ENCODE measurements at regions not wholly inside any gene's neighbourhood (a gene's known extent, or its start where the extent isn't known, plus 50 kb on each side); places are given as distances from the start of the nearest gene placed in this dataset.

DNA sequence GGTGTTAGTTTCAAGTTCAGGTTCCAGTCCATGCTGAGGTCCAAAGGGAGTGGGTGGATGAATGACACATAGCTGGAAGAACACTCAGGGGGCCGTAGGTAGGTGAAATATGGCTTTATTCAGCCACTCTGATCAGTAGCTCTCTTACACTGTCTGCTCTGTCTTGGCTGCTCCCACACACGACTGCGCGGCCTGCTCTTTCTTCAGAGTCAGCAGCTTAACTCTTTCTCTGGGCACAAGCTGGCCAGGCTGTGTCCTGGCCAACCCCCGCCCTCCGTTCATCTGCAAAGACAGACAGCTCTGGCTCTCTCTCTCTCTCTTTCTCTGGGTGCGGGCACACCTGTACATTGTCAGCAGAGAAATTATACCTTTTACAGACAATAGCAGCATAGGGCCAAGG is 317.4 kb upstream of the SORCS1 start:
- no peak overlapping the region for H4K91ac ChIP-seq (replicated peaks; ENCODE audit: insufficient read length, low read length)
- no peak for FAIRE-seq
- CTCF ChIA-PET (ENCODE audit: partially characterized antibody) = interaction anchor here (0.7 kb wide), 1 partner anchor 18 kb away, joined by 3 read pairs; no protein-coding TSS in a partner anchor

More for the DNA sequence above, 317.4 kb upstream of the SORCS1 start:
- H4K20me1 ChIP-seq (replicated peaks in 1 of 2; ENCODE audit: control insufficient read depth in 1 of 2, insufficient read depth in 2 of 2, low read length in 2 of 2) = no peaks in the 10 kb centered on the region
- H2BK20ac ChIP-seq (ENCODE audit: low read length) = no peak overlapping the region
- no peaks in the 10 kb centered on the region for H3K23me2 ChIP-seq (ENCODE audit: low read depth, low read length)
- no peak overlapping the region for H3K27ac ChIP-seq (ENCODE audit: low read depth, low read length)
- no peak overlapping the region for H4K8ac ChIP-seq (ENCODE audit: extremely low read depth, insufficient read depth, low read length)
- no peak overlapping the region for H3K23ac ChIP-seq (ENCODE audit: insufficient read length)
- H2AFZ ChIP-seq (ENCODE audit: low read length) = no peak overlapping the region
- no peak overlapping the region for H2BK5ac ChIP-seq (ENCODE audit: low read depth, low read length)
- 90% methylated on average over 7 of the region's 7 CpGs; no CpG with 5 or more reads in 1 of the 2 experiments for WGBS, 2 experiments (ENCODE audit: extremely low coverage in 1 of 2, insufficient coverage in 1 of 2, insufficient read length in 1 of 2, insufficient replicate concordance in 2 of 2, low coverage in 1 of 2, low lambda C conversion rate in 2 of 2, missing lambda C conversion rate in 1 of 2)
- DNase-seq (ENCODE audit: low read depth in 1 of 2, low spot score in 2 of 2) = no peak
- no peak overlapping the region for H2BK120ac ChIP-seq (replicated peaks; ENCODE audit: low read depth, low read length)
- no peak overlapping the region for H4K5ac ChIP-seq (ENCODE audit: insufficient read length, low read depth, low read length)
- peaks cover 0 to 4% of the 10 kb centered on the region in 2 experiments; a peak in 1 of 4 replicates for H3K9me3 ChIP-seq (ENCODE audit: insufficient read depth in 2 of 2, low read depth in 1 of 2, low read length in 1 of 2)
- H3K9ac ChIP-seq (replicated peaks in 1 of 4; ENCODE audit: extremely low read depth in 1 of 4, low read depth in 3 of 4, low read length in 3 of 4) = no peak overlapping the region
- TF ChIP-seq JUND (IDR thresholded peaks at IDR 0.05; ENCODE audit: low read length) (no peak), SP4 (IDR thresholded peaks at IDR 0.05; ENCODE audit: low read length) (no peak), SUZ12 (IDR thresholded peaks at IDR 0.05; ENCODE audit: low read length) (no peak), EZH2 (IDR thresholded peaks at IDR 0.05; ENCODE audit: low read depth, low read length, severe bottlenecking) (no peak), HDAC6 (IDR thresholded peaks at IDR 0.05; ENCODE audit: low read depth, low read length) (no peak), SIX5 (IDR thresholded peaks at IDR 0.05; ENCODE audit: low read depth, low read length) (no peak), SP2 (IDR thresholded peaks at IDR 0.05; ENCODE audit: low read length) (no peak), POLR2AphosphoS5 (IDR thresholded peaks at IDR 0.05; ENCODE audit: low read depth, low read length) (no peak), CREB1 (IDR thresholded peaks at IDR 0.05) (no peak), ATF3 (IDR thresholded peaks at IDR 0.05; ENCODE audit: insufficient read depth, low read depth, low read length) (no peak), SRF (IDR thresholded peaks at IDR 0.05; ENCODE audit: low read depth, low read length) (no peak)
- no peaks in the 10 kb centered on the region for H3K27me3 ChIP-seq (replicated peaks in 1 of 4; ENCODE audit: control insufficient read depth in 3 of 4, extremely low read depth in 1 of 4, insufficient read depth in 3 of 4, low read length in 3 of 4)
- H2AK5ac ChIP-seq (ENCODE audit: low read depth, low read length) = no peak overlapping the region
- no peak overlapping the region for H3K18ac ChIP-seq (ENCODE audit: extremely low read depth, low read length)
- H3K79me2 ChIP-seq (ENCODE audit: control insufficient read depth in 1 of 2, insufficient read depth in 2 of 2, low read length in 2 of 2) = no peaks in the 10 kb centered on the region
- no peak overlapping the region for H3K56ac ChIP-seq (replicated peaks; ENCODE audit: insufficient read length, low read depth, low read length)
- H3K4me1 ChIP-seq (replicated peaks in 1 of 4; ENCODE audit: control insufficient read depth in 3 of 4, insufficient read depth in 4 of 4, low read length in 3 of 4) = no peaks in the 10 kb centered on the region; a peak in 1 of 7 replicates
- H3K4me2 ChIP-seq (ENCODE audit: insufficient read depth in 1 of 2, low read depth in 2 of 2, low read length in 2 of 2) = no peak overlapping the region
- H3K4me3 ChIP-seq (ENCODE audit: extremely low read depth in 1 of 4, insufficient read depth in 2 of 4, low read depth in 3 of 4, low read length in 4 of 4) = no peak overlapping the region
- H2BK12ac ChIP-seq (ENCODE audit: low read depth, low read length) = no peak overlapping the region
- no peaks in the 10 kb centered on the region for H3K79me1 ChIP-seq (ENCODE audit: low read depth, low read length)
- H3K14ac ChIP-seq (ENCODE audit: insufficient read length) = no peak overlapping the region
- POLR2A ChIA-PET (ENCODE audit: partially characterized antibody) = no interaction called here
- H3K4ac ChIP-seq (replicated peaks; ENCODE audit: insufficient read length, low read depth, low read length) = no peak overlapping the region
- H3K36me3 ChIP-seq (ENCODE audit: control insufficient read depth in 2 of 4, insufficient read depth in 4 of 4, low read length in 3 of 4) = no peaks in the 10 kb centered on the region
- H2BK15ac ChIP-seq (ENCODE audit: low read length) = no peak overlapping the region
